Hepatocyte (in vitro differentiated cells): ENCODE measurements at regions not wholly inside any gene's neighbourhood (a gene's known extent, or its start where the extent isn't known, plus 50 kb on each side); places are given as distances from the start of the nearest gene placed in this dataset.

Experiments
- DNase-seq: peaks from one replicate; pipeline ENCODE4 v3.0.0-alpha.2; 2016; ENCODE audit warnings: low spot score
- H2AFZ ChIP-seq: fragments of 200-600 bp; sonication (generic); 2 replicates; pipeline ENCODE4 v1.6.0; 2016; ENCODE audit warnings: antibody characterized with exemption, mild to moderate bottlenecking
- H3K27ac ChIP-seq: fragments of 200-600 bp; sonication (generic); 2 replicates; pipeline ENCODE4 v1.5.1; 2016; ENCODE audit warnings: mild to moderate bottlenecking
- H3K27me3 ChIP-seq: fragments of 200-600 bp; sonication (generic); 2 replicates; pipeline ENCODE4 v1.6.1; 2016
- H3K36me3 ChIP-seq: fragments of 200-600 bp; sonication (generic); replicated peaks from 2 replicates; pipeline ENCODE4 v1.5.1; 2016; ENCODE audit warnings: low read depth; ENCODE audit not compliant: insufficient read depth
- H3K4me1 ChIP-seq: fragments of 200-600 bp; sonication (generic); 2 replicates; pipeline ENCODE4 v1.5.1; 2016; ENCODE audit warnings: mild to moderate bottlenecking, moderate library complexity; ENCODE audit not compliant: insufficient read depth
- H3K4me2 ChIP-seq: fragments of 200-600 bp; sonication (generic); 2 replicates; pipeline ENCODE4 v1.6.0; 2016
- H3K4me3 ChIP-seq: fragments of 200-600 bp; sonication (generic); 2 replicates; pipeline ENCODE4 v1.5.1; 2016; ENCODE audit warnings: mild to moderate bottlenecking
- H3K79me2 ChIP-seq: fragments of 200-600 bp; sonication (generic); 2 replicates; pipeline ENCODE4 v1.6.0; 2017; ENCODE audit warnings: mild to moderate bottlenecking
- H3K9me2 ChIP-seq: fragments of 200-600 bp; sonication (generic); replicated peaks from 2 replicates; pipeline ENCODE4 v1.6.0; 2017; ENCODE audit warnings: mild to moderate bottlenecking; ENCODE audit not compliant: insufficient read depth
- H3K9me3 ChIP-seq: fragments of 200-600 bp; sonication (generic); 2 replicates; pipeline ENCODE4 v1.5.1; 2016; ENCODE audit warnings: low read depth, mild to moderate bottlenecking
- H4K20me1 ChIP-seq: fragments of 200-600 bp; sonication (generic); 2 replicates; pipeline ENCODE4 v1.6.0; 2016; ENCODE audit warnings: mild to moderate bottlenecking; ENCODE audit not compliant: insufficient read depth, poor library complexity, severe bottlenecking
- EZH2 ChIP-seq: fragments of 200-600 bp; sonication (generic); IDR thresholded peaks from 2 replicates; pipeline ENCODE4 v1.6.1; 2016; ENCODE audit warnings: antibody characterized with exemption, mild to moderate bottlenecking, borderline replicate concordance
- EZH2phosphoT487 ChIP-seq: fragments of 200-600 bp; sonication (generic); IDR thresholded peaks from one replicate; pipeline ENCODE4 v1.6.1; 2018; ENCODE audit warnings: antibody characterized with exemption, mild to moderate bottlenecking, low read depth, moderate library complexity; ENCODE audit not compliant: unreplicated experiment, severe bottlenecking
- WGBS: methylation state at CpG from one replicate; pipeline ENCODE4 v1.1.6; 2016; ENCODE audit warnings: low lambda C conversion rate; ENCODE audit errors: missing lambda C conversion rate; 5-methylcytosine and 5-hydroxymethylcytosine counted together
- TF ChIP-seq, protein P1 (sequence below): fragments of 200-600 bp; sonication (generic); IDR thresholded peaks from 2 replicates; pipeline ENCODE4 v1.5.1; 2016; ENCODE audit warnings: antibody characterized with exemption, mild to moderate bottlenecking; ENCODE audit not compliant: poor library complexity

DNA sequence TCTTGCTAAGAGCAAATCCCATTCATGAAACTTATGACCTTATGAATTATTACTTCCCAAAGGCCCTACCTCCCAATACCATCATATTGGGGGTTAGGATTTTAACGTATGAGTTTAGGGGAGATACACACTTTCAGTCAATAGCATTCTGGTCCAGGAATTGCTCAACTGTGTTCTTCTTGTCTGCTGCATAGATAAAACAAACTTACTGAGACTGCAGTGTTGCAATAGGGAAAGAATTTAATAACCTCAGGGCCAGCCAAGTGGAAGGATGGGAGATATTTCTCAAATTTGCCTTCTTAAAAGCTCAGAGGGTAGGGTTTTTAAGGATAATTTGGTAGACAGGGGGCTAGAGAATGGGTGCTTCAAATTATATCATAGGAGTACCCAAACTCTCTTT is 625.8 kb downstream of the OTOL1 start:
- H4K20me1 ChIP-seq, result no peaks in the 10 kb centered on the region
- H3K4me1 ChIP-seq, result no peaks in the 10 kb centered on the region
- H3K36me3 ChIP-seq, result no peaks in the 10 kb centered on the region
- H3K27me3 ChIP-seq, result no peaks in the 10 kb centered on the region
- H3K4me3 ChIP-seq, result no peak overlapping the region
- H3K9me3 ChIP-seq, result no peaks in the 10 kb centered on the region
- no peaks in the 10 kb centered on the region for H3K9me2 ChIP-seq
- no peaks in the 10 kb centered on the region for H3K79me2 ChIP-seq
- H2AFZ ChIP-seq, result no peak overlapping the region
- no peak overlapping the region for H3K4me2 ChIP-seq
- no peak for DNase-seq
- TF ChIP-seq EZH2 (no peak), EZH2phosphoT487 (no peak)
- TF ChIP-seq, protein P1, sequence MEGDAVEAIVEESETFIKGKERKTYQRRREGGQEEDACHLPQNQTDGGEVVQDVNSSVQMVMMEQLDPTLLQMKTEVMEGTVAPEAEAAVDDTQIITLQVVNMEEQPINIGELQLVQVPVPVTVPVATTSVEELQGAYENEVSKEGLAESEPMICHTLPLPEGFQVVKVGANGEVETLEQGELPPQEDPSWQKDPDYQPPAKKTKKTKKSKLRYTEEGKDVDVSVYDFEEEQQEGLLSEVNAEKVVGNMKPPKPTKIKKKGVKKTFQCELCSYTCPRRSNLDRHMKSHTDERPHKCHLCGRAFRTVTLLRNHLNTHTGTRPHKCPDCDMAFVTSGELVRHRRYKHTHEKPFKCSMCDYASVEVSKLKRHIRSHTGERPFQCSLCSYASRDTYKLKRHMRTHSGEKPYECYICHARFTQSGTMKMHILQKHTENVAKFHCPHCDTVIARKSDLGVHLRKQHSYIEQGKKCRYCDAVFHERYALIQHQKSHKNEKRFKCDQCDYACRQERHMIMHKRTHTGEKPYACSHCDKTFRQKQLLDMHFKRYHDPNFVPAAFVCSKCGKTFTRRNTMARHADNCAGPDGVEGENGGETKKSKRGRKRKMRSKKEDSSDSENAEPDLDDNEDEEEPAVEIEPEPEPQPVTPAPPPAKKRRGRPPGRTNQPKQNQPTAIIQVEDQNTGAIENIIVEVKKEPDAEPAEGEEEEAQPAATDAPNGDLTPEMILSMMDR, result no peak
- 55% methylated on average over 1 of the region's 1 CpG for WGBS
- H3K27ac ChIP-seq, result peak overlapping the region; percentile 18

DNA sequence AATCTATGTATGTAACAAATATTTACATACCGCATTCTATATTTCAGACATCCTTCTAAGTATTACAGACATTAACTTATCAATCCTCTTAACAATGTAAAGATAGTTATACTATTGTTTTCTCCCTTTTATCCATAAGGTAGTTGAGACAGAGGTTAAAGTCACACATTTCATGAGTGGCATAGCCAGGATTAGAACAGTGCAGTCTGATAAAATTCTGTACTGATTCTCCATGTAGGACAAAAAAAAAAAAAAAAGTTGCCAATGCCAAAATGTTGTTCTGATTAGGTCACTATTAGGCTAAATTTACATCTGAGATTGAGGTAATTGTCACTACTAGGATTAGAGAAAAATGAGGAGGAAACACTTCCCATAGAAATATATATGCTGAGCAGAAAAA is 629.2 kb downstream of the OTOL1 start:
- Histone ChIP-seq H3K4me3 (no peak overlapping the region), H3K27ac (no peak overlapping the region), H3K27me3 (no peaks in the 10 kb centered on the region), H3K36me3 (no peaks in the 10 kb centered on the region), H3K79me2 (no peaks in the 10 kb centered on the region), H3K9me3 (no peaks in the 10 kb centered on the region), H3K4me1 (no peaks in the 10 kb centered on the region), H2AFZ (no peak overlapping the region), H3K4me2 (no peak overlapping the region), H4K20me1 (no peaks in the 10 kb centered on the region), H3K9me2 (no peaks in the 10 kb centered on the region)
- WGBS, result 97% methylated on average over 1 of the region's 1 CpG
- no peak for DNase-seq
- no peak for TF ChIP-seq EZH2phosphoT487
- no peak for TF ChIP-seq EZH2
- TF ChIP-seq, protein P1, result no peak

GRCh38 chr3:162130582-162130981 is 634.0 kb downstream of the OTOL1 start:
- no peaks in the 10 kb centered on the region for H3K36me3 ChIP-seq
- H4K20me1 ChIP-seq, result no peaks in the 10 kb centered on the region
- H3K9me3 ChIP-seq, result no peaks in the 10 kb centered on the region
- H3K79me2 ChIP-seq, result no peaks in the 10 kb centered on the region
- 91% methylated on average over 3 of the region's 3 CpGs for WGBS
- TF ChIP-seq EZH2 (no peak), EZH2phosphoT487 (no peak)
- H3K4me2 ChIP-seq, result no peak overlapping the region
- no peaks in the 10 kb centered on the region for H3K27me3 ChIP-seq
- no peaks in the 10 kb centered on the region for H3K9me2 ChIP-seq
- no peak overlapping the region for H3K4me3 ChIP-seq
- no peak overlapping the region for H2AFZ ChIP-seq
- H3K27ac ChIP-seq, result no peak overlapping the region
- no peak for DNase-seq
- H3K4me1 ChIP-seq, result no peaks in the 10 kb centered on the region

GRCh38 chr3:162132981-162133380 is 636.4 kb downstream of the OTOL1 start:
- no peak overlapping the region for H3K4me3 ChIP-seq
- H4K20me1 ChIP-seq, result no peaks in the 10 kb centered on the region
- TF ChIP-seq, protein P1, result no peak
- no peak for TF ChIP-seq EZH2phosphoT487
- no peak for TF ChIP-seq EZH2
- H3K27me3 ChIP-seq, result no peaks in the 10 kb centered on the region
- no peaks in the 10 kb centered on the region for H3K9me3 ChIP-seq
- no peak for DNase-seq
- no peak overlapping the region for H2AFZ ChIP-seq
- H3K9me2 ChIP-seq, result no peaks in the 10 kb centered on the region
- no peak overlapping the region for H3K27ac ChIP-seq
- H3K36me3 ChIP-seq, result no peaks in the 10 kb centered on the region
- H3K4me1 ChIP-seq, result no peaks in the 10 kb centered on the region
- no peaks in the 10 kb centered on the region for H3K79me2 ChIP-seq
- no peak overlapping the region for H3K4me2 ChIP-seq
